DOHH2 (cell line): ENCODE measurements at regions not wholly inside any gene's neighbourhood (a gene's known extent, or its start where the extent isn't known, plus 50 kb on each side); places are given as distances from the start of the nearest gene placed in this dataset.

Experiments used
- H3F3A ChIP-seq: fragments of 200-600 bp; sonication (generic), shearing (Covaris generic); 2 replicates; pipeline ENCODE4 v1.6.0; 2016; ENCODE audit warnings: antibody characterized with exemption, mild to moderate bottlenecking; ENCODE audit not compliant: control insufficient read depth, insufficient read depth
- H3K27ac ChIP-seq: fragments of 200-600 bp; sonication (generic); 2 replicates; pipeline ENCODE4 v1.5.1; 2014; ENCODE audit warnings: low read depth, mild to moderate bottlenecking, low read length, moderate library complexity
- H3K27me3 ChIP-seq: fragments of 200-600 bp; sonication (generic); 2 replicates; pipeline ENCODE4 v1.6.1; 2014; ENCODE audit warnings: mild to moderate bottlenecking, low read length, mixed read lengths; ENCODE audit not compliant: control insufficient read depth
- H3K36me3 ChIP-seq: fragments of 200-600 bp; sonication (generic); 2 replicates; pipeline ENCODE4 v1.6.1; 2014; ENCODE audit warnings: mild to moderate bottlenecking, low read length, moderate library complexity, mixed read lengths; ENCODE audit not compliant: control insufficient read depth
- H3K4me1 ChIP-seq: fragments of 200-600 bp; sonication (generic); 2 replicates; pipeline ENCODE4 v1.6.1; 2014; ENCODE audit warnings: mild to moderate bottlenecking, low read length, mixed read lengths; ENCODE audit not compliant: control insufficient read depth
- H3K4me2 ChIP-seq: fragments of 200-600 bp; sonication (generic); 2 replicates; pipeline ENCODE4 v1.6.0; 2014; ENCODE audit warnings: mild to moderate bottlenecking, low read length, moderate library complexity
- H3K4me3 ChIP-seq: fragments of 200-600 bp; sonication (generic); 2 replicates; pipeline ENCODE4 v1.5.1; 2014; ENCODE audit warnings: mild to moderate bottlenecking, low read length, mixed read lengths
- H3K79me2 ChIP-seq: fragments of 200-600 bp; sonication (generic); 2 replicates; pipeline ENCODE4 v1.6.1; 2014; ENCODE audit warnings: mild to moderate bottlenecking, low read length, mixed read lengths; ENCODE audit not compliant: control insufficient read depth
- H3K9me2 ChIP-seq: fragments of 200-600 bp; sonication (generic); replicated peaks from 2 replicates; pipeline ENCODE4 v1.6.1; 2014; ENCODE audit warnings: mild to moderate bottlenecking, low read length, mixed read lengths; ENCODE audit not compliant: control insufficient read depth
- H3K9me3 ChIP-seq: fragments of 200-600 bp; sonication (generic); 2 replicates; pipeline ENCODE4 v1.6.1; 2014; ENCODE audit warnings: antibody characterized with exemption, low read length, mixed read lengths; ENCODE audit not compliant: control insufficient read depth, insufficient read depth
- H4K20me1 ChIP-seq: fragments of 200-600 bp; sonication (generic); 2 replicates; pipeline ENCODE4 v1.6.0; 2014; ENCODE audit warnings: low read depth, mild to moderate bottlenecking, antibody characterized with exemption, low read length, moderate library complexity; ENCODE audit not compliant: control insufficient read depth, insufficient read depth
- CTCF ChIP-seq: fragments of 200-600 bp; sonication (generic); IDR thresholded peaks from one replicate; pipeline ENCODE4 v1.5.1; 2014; ENCODE audit warnings: antibody characterized with exemption, mild to moderate bottlenecking, low read depth, low read length; ENCODE audit not compliant: poor library complexity, severe bottlenecking
- EZH2phosphoT487 ChIP-seq: fragments of 200-600 bp; sonication (generic); IDR thresholded peaks from 2 replicates; pipeline ENCODE4 v1.6.1; 2017; ENCODE audit warnings: borderline replicate concordance, mild to moderate bottlenecking, antibody characterized with exemption, low read length, moderate library complexity, mixed read lengths

GRCh38 chr5:74540622-74541021 lies 99.9 kb downstream of the ENC1 start:
- no peak overlapping the region for H3K4me2 ChIP-seq
- no peak for TF ChIP-seq CTCF
- TF ChIP-seq EZH2phosphoT487 = no peak
- H4K20me1 ChIP-seq = no peaks in the 10 kb centered on the region
- no peak overlapping the region for H3K4me3 ChIP-seq
- no peaks in the 10 kb centered on the region for H3K36me3 ChIP-seq
- H3K27me3 ChIP-seq = no peaks in the 10 kb centered on the region
- H3K9me3 ChIP-seq = no peaks in the 10 kb centered on the region
- no peaks in the 10 kb centered on the region for H3K4me1 ChIP-seq
- no peaks in the 10 kb centered on the region for H3K79me2 ChIP-seq
- H3F3A ChIP-seq = no peaks in the 10 kb centered on the region
- no peaks in the 10 kb centered on the region for H3K9me2 ChIP-seq
- H3K27ac ChIP-seq = no peak overlapping the region

- no peaks in the 10 kb centered on the region for H4K20me1 ChIP-seq
- no peak overlapping the region for H3K27ac ChIP-seq
- no peaks in the 10 kb centered on the region for H3F3A ChIP-seq
- TF ChIP-seq CTCF (no peak), EZH2phosphoT487 (no peak)
- no peak overlapping the region for H3K4me3 ChIP-seq
- H3K4me1 ChIP-seq = no peaks in the 10 kb centered on the region
- no peaks in the 10 kb centered on the region for H3K27me3 ChIP-seq
- H3K36me3 ChIP-seq = no peaks in the 10 kb centered on the region
- H3K4me2 ChIP-seq = no peak overlapping the region
- H3K9me3 ChIP-seq = no peaks in the 10 kb centered on the region
- H3K9me2 ChIP-seq = no peaks in the 10 kb centered on the region
- H3K79me2 ChIP-seq = no peaks in the 10 kb centered on the region
Observed at GRCh38 chr5:74539986-74540385, 100.5 kb downstream of the ENC1 start.

GRCh38 chr5:74538206-74538661 lies 102.3 kb downstream of the ENC1 start:
- Histone ChIP-seq H3K9me3 (0 out of 2 replicates have a peak, but pooled peaks cover 3% of the 10 kb centered on the region), H3K27ac (no peak overlapping the region)
- TF ChIP-seq EZH2phosphoT487 (no peak), CTCF (no peak)

GRCh38 chr5:74536658-74537057 lies 103.9 kb downstream of the ENC1 start:
- 0 out of 2 replicates have a peak, but pooled peaks cover 3% of the 10 kb centered on the region for H3K9me3 ChIP-seq
- H3K36me3 ChIP-seq = no peaks in the 10 kb centered on the region
- H3K4me1 ChIP-seq = no peaks in the 10 kb centered on the region
- no peak overlapping the region for H3K27ac ChIP-seq
- H3K79me2 ChIP-seq = no peaks in the 10 kb centered on the region
- H3K27me3 ChIP-seq = no peaks in the 10 kb centered on the region
- no peaks in the 10 kb centered on the region for H4K20me1 ChIP-seq
- no peaks in the 10 kb centered on the region for H3F3A ChIP-seq
- no peak overlapping the region for H3K4me2 ChIP-seq
- H3K4me3 ChIP-seq = no peak overlapping the region
- H3K9me2 ChIP-seq = no peaks in the 10 kb centered on the region
- TF ChIP-seq CTCF = no peak
- TF ChIP-seq EZH2phosphoT487 = no peak

More at GRCh38 chr5:74538206-74538661, 102.3 kb downstream of the ENC1 start:
- Histone ChIP-seq H3K4me3 (no peak overlapping the region), H3K27me3 (no peaks in the 10 kb centered on the region), H3K4me2 (no peak overlapping the region), H3F3A (no peaks in the 10 kb centered on the region), H3K36me3 (no peaks in the 10 kb centered on the region), H3K9me2 (no peaks in the 10 kb centered on the region), H3K79me2 (no peaks in the 10 kb centered on the region), H3K4me1 (no peaks in the 10 kb centered on the region), H4K20me1 (no peaks in the 10 kb centered on the region)
